Activated naive CD4-positive, alpha-beta T cell treated with Interleukin-2 at 50 U/mL for 16 hours (primary cell): ENCODE measurements at regions not wholly inside any gene's neighbourhood (a gene's known extent, or its start where the extent isn't known, plus 50 kb on each side); places are given as distances from the start of the nearest gene placed in this dataset.

ENCODE experiments used
- DNase-seq: peaks from one replicate; pipeline ENCODE4 v3.0.0-alpha.2; 2020

DNA sequence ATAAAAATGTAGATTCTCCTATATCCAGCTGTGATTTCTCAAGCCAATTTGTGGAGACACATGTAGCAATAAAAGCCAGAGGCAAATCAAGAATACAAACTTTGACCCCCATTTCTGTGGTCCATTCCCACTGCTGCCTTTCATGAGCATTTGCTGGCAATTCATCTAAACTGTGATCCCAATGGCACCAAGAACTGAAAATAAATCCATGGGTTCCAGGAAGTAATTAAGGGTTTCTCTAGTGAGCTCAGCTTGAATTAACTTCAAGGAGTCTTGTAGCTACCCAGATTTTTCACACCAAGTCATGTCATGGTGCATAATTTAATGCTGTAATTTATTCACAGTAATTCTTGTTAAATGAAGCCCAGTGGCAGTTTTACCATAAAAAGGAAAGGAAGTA lies 145.0 kb upstream of the SMC2 start:
- DNase-seq: no peak

DNA sequence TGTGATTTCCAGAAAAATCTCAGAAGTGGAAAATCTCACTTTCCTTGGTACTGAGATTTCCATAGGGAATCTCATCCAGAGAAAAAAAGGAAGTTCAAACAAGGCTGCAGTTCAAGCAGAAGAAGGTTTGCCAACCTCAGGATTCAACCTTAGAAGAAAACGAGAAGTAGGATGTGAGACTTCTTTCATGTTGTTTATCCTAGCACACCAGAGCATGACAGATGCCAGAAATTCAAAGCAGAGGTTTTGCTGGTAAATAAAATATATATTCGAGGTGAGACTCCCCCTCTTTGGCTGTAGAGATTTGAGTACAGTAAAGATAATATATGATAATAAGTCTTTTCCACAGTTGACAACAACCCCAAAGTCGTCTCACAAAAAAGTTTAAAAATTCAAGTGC lies 116.9 kb upstream of the SMC2 start:
- DNase-seq: no peak

DNA sequence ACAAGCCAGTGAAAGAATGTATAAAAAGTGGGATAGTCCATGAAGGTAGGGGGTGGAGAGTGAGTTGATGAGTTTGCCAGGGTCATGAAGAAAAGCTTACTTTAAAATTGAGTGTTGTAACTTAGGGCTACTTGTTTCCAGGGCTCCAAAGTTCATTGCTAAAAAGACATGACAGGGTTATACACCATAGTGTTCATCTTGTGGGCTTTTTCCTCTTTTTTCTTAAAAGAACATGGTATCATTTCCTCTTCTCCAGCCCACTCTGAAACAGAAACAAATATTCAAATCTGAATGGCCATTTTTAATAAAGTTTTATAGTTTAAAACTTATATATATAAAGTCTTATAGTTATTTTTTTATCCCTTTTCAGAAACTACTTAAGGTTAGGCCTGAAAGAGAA lies 115.7 kb upstream of the SMC2 start:
- no peak for DNase-seq

DNA sequence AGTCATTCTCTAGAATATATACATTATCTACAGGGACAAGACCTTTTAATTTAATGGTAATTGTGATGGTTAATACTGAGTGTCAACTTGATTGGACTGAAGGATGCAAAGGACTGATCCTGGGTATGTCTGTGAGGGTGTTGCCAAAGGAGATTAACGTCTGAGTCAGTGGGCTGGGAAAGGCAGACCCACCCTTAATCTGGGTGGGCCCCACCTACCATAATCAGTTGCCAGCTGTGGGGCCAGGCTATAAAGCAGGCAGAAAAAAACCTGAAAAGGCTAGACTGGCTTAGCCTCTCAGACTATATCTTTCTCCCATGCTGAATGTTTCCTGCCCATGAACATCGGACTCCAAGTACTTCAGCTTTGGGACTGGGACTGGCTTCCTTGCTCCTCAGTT lies 112.2 kb upstream of the SMC2 start:
- no peak for DNase-seq

DNA sequence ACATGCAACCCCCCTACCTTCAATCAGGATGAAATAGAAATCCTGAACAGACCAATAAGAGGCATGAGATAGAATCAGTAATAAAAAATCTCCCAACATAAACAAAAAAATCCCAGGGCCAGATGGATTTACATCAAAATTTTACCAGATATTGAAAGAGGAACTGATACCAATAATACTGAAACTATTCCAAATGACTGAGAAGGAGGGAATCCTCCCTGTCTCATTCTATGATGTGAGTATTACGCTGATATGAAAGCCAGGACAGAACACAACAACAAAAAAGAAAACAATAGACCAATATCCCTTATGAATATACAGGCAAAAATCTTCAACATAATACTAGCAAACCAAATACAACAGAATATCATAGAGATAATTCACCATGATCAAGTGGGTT lies 109.0 kb upstream of the SMC2 start:
- DNase-seq: no peak

DNA sequence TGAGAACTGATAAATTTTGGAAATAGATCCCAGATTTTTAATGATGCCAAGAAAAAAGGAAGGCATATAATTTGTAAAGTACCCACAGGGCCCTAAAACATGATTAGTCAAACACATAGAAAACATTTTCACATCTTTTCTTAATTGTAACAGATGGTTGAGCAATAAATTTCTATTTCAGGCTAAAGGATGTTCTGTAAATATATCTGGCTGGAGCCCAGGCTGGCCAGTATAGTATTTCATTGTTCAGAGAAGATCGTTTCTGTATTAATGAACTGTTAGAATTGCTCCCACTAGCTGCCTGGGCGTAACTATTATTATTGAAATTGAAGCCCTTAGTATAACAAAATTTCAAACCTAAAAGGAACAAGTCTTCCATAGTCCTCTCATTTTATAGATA lies 105.3 kb upstream of the SMC2 start:
- DNase-seq: no peak

DNA sequence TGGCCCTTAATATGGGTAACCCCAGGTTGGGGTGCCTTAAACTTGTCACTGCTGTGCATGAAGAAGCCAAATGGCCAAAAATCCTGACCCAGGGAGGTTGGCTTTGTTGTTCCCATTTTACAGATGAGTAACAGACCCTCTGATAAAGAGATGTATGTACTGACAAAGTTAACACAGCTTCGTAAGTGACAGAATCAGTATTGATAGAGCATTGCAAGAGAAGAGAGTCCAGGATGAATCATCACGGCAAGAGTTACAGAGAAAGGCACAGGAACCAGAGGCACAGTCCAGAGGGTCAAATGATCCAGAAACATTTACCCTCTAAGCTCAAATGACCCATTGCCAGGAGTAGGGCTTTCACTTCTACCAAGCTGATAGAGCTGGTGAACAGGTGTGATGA lies 103.8 kb upstream of the SMC2 start:
- DNase-seq: no peak

DNA sequence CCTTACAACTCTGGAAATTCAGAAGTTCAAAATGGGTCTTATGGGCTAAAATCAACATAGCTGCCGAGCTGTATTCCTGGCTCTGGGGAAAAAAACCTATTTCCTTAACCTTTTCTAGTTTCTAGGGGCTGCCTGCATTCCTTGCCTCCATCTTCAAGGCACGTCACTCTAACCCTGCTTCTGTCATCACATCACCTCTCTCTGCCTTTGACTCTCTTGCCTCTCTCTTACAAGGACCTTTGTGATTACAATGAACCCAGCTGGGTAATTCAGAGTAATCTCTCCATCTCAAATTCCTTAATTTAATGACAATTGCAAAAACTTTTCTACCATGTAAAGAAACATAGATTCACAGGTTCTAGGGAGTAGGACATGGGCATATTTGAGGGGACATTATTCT lies 103.1 kb upstream of the SMC2 start:
- no peak for DNase-seq

DNA sequence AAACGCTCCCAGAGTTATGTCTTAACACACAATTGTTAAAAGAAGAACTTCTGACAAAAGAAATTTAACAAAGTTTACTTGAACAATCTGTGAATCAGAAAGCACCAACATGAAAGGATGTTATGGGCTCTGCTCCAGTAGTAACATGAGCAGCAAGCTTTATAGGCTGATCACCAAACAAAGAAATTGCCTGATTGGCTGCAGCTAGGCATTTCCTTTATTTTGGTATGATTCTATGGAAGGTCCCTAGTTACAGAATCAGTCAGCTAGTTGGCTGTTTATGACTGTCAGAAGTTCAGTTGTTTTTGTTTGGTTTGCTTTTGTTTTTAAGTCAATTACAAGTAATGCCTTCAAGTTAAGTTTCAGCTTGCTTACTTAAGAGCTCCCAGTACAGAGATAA lies 102.4 kb upstream of the SMC2 start:
- DNase-seq: no peak

DNA sequence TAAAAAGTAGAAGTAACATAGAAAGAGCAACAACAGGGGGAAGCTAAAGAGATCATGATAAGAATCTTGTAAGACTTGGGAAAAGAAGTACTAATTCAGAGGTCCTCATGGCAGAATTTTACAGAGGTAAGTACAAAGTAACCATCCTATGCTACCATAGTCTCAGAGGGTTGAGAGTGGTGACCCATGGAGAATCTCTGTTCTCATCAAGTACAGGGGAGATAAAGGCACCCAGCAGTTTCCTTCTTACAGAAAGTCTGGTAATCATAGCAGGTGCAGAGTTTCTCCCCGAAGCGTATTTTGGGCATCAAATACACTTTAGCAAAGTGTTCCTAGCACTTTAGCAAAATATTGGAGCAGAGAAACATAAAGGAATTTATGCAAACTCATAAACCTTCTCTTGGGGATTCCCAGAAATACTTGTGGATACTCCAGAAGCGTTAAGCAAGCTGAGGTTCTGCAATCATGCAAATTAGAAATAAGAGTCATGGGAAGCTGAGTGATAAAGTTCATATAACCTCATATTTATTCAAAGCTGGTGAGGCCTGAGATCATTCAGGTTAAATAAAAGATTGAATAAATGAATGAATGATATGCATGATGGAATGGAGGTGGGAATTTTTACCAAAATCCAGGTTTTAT lies 101.0 kb upstream of the SMC2 start:
- DNase-seq: no peak

DNA sequence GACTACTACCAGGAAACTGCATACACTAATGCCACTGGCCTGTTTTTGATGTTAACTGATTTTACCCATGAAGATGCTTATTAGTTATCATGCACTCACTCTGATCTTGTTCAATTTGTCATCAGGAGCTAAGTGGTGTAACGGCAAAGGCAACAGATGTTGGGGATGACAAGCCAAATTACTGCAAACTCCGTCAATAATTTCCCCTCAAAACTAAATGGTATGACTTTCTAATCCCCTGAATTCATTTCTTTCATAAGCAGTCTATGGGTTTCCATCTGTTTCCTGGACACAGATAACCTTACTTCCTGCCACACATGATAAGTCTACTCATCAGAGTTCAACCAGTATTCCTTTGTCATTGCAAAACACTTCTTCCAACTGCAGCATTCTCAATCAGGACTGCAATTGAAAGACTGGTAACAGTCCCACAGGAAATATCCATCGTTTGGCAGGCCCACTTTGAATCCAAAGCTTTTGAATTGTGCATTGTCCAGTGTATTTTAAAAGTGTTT lies 96.2 kb upstream of the SMC2 start:
- DNase-seq: no peak

DNA sequence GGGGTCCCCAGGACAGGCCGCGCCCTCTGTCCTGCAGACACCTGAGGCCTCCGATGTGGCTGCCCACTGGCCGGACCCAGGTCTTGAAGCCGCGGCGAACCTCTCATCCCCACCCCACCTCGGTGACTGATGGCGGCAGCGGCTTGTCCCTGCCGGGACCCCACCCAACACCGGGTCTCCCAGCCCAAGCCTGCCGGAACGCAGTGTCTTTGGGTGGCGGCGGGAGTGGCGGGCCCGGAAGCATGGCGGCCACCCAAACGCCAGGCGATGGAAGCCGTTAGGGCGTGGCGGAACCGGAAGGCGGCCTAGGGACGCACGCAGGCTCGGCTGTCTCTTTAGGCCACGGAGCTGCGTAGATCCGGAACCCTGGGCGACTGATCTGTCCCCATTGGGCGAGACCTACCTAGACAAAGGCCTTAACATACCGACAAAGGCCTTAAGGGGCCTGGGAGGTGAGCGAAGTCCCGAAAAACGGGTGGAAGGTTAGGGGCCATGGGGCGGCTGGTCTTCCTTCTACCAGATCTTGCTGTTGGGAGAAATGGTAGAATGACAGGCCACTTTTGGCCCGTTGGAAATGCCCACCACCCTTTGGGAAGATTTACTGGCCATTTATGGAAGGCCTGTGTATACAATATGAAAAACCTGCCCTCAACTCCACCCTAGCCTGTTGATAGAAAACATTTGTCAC lies 94.6 kb upstream of the SMC2 start:
- no peak for DNase-seq

DNA sequence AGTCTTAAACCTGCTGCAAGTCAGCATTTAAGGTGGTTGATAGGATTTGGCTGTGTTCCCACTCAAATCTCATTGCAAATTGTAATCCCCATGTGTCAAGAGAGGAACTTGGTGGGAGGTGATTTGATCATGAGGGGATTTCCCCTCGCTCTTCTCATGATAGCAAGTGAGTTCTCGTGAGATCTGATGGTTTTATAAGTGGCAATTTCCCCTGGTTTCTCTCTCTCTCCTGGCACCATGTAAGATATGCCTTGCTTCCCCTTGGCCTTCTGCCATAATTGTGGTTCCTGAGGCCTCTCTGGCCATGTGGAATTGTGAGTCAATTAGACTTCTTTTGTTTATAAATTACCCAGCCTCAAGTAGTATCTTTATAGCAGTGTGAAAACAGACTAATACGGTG lies 84.3 kb upstream of the SMC2 start:
- DNase-seq: no peak

DNA sequence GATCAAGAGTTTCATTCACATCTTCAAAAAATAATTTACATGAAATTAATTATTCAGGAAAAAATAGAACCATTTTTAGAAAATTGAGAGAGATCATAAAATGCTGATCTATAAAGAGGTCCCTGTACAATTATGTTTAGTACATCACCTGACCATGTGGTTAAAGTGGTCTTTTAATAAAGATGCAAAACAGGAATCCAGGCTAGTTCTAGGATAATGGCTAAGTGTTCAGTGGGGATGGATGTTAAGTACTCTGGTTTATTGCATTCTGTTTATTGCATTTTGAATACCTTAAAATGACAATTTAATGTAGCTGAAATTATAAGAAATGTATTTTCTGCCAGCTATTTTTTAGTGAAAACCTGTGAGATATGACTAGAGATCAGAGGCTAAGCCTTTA lies 72.0 kb upstream of the SMC2 start:
- DNase-seq: no peak

DNA sequence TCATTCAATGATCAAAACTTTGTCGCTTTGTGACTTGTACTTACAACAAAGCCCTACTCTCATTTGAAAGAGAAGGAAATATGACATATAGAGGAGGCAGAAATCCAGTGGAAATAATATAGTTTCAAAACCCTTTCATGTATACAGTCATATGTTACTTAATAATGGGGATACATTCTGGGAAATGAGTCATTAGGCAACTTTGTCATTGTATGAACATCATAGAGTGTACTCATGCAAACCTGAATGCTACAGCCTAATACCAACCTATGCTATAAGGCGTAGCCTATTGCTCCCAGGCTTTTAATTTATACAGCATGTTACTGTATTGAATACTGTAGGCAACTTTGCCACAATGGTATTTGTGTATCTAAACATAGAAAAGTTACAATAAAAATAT lies 69.0 kb upstream of the SMC2 start:
- no peak for DNase-seq

DNA sequence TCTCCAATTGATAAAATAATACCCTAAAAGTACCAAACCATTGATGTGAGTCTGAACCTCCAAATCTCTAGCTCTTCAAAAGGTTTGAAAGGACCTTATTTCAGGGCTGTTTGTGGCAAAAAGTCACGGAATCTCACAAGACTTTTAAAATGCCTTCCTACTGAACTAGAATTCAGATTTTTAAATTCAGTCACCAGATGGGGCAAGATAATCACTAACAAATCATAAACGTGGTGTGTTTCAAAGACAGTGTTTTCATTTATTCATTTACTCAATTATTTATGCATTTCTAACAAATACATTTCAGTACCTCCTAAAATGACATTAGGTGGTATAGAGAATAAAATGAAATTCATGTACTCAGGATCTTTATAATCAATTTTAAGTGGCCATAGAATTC lies 68.2 kb upstream of the SMC2 start:
- DNase-seq: no peak

DNA sequence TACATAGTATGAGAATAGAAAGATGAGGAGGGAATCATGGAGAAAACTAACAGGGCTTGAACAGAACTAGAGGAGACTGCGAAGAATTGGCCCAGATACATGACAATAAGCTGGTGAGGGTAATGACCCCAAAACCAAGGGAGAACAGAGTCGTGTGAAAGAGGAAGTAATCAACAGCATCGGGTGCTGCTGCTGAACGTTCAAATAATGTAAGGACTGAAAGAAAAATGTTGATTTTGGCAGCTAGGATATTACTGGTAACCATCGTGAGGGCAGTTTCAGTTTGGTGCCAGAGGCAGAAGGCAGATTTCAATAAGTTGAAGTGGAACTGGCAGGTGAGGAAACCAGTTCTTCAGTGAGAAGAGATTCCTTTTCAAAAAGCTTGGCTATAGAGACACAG lies 66.8 kb upstream of the SMC2 start:
- DNase-seq: no peak

DNA sequence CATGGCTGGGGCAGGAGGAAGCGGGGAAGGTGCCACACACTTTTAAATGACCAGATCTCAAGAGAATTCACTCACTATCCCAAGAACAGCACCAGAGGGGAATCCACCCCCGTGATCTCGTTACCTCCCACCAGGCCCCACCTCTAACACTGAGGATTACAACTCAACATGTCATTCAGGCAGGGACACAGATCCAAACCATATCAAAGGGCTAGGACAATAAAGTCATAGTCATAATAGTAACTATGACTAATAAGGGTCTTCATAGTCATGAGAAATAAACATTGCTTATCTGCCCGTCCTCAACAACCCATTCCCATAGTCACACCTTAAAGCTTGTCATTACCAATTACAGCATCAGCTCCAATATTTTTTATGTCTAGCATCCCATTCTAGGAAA lies 65.3 kb upstream of the SMC2 start:
- peak; percentile 4 for DNase-seq
